ENCODE measurements at regions not wholly inside any gene's neighbourhood (a gene's known extent, or its start where the extent isn't known, plus 50 kb on each side); places are given as distances from the start of the nearest gene placed in this dataset.

GRCh38 chr9:10957878-10958277 lies 345.1 kb upstream of the PTPRD start:
- H3K36me3 ChIP-seq (ENCODE audit: control insufficient read depth in 2 of 2, extremely low read depth in 1 of 2, insufficient read depth in 2 of 2, low read length in 2 of 2): no peaks in the 10 kb centered on the region
- H2AFZ ChIP-seq (ENCODE audit: low read depth, low read length): no peak overlapping the region
- FAIRE-seq (no peak), DNase-seq (ENCODE audit: low read depth, low spot score) (no peak)
- H3K27me3 ChIP-seq (ENCODE audit: control insufficient read depth in 2 of 2, insufficient read depth in 2 of 2, low read length in 2 of 2): no peaks in the 10 kb centered on the region
- no peak overlapping the region for H3K4me2 ChIP-seq (ENCODE audit: insufficient read depth, low read length)
- H3K9me1 ChIP-seq (replicated peaks; ENCODE audit: control insufficient read depth, extremely low read depth, insufficient read depth, low read length): no peaks in the 10 kb centered on the region
- ChIA-PET POLR2A (no interaction called here), CTCF (no interaction called here)
- no peaks in the 10 kb centered on the region for H3K9me3 ChIP-seq (replicated peaks; ENCODE audit: control insufficient read depth, insufficient read depth, low read length)
- no peak overlapping the region for H3K4me3 ChIP-seq (replicated peaks in 1 of 3; ENCODE audit: insufficient read depth in 1 of 3, low read depth in 1 of 3, low read length in 3 of 3)
- no peaks in the 10 kb centered on the region for H4K20me1 ChIP-seq (replicated peaks; ENCODE audit: control insufficient read depth, extremely low read depth, insufficient read depth, low read length)
- no peak overlapping the region for H3K9ac ChIP-seq (replicated peaks; ENCODE audit: extremely low read depth, insufficient read depth, low read length)
- dilution Hi-C loops (cut with MboI; ENCODE audit: extremely low pct_ligation_motif_present, low sequenced_read_pairs) (no loop called here), intact Hi-C loops (cut with micrococcal nuclease) (no loop called here)
- no TSS peak for BruUV-seq (replicated peaks)
- H3K79me2 ChIP-seq (ENCODE audit: control insufficient read depth, insufficient read depth, low read length): no peaks in the 10 kb centered on the region
- no peaks in the 10 kb centered on the region for H3K4me1 ChIP-seq (ENCODE audit: control insufficient read depth, extremely low read depth, insufficient read depth, low read length)
- no peak overlapping the region for H3K27ac ChIP-seq (ENCODE audit: insufficient read depth, low read depth, low read length)
- TF ChIP-seq FOS (IDR thresholded peaks at IDR 0.05; ENCODE audit: borderline replicate concordance, insufficient read depth, low read length): no peak
- TF ChIP-seq POLR2AphosphoS5 (IDR thresholded peaks at IDR 0.05; ENCODE audit: insufficient read depth, low read depth, low read length): no peak
- TF ChIP-seq, protein P1, sequence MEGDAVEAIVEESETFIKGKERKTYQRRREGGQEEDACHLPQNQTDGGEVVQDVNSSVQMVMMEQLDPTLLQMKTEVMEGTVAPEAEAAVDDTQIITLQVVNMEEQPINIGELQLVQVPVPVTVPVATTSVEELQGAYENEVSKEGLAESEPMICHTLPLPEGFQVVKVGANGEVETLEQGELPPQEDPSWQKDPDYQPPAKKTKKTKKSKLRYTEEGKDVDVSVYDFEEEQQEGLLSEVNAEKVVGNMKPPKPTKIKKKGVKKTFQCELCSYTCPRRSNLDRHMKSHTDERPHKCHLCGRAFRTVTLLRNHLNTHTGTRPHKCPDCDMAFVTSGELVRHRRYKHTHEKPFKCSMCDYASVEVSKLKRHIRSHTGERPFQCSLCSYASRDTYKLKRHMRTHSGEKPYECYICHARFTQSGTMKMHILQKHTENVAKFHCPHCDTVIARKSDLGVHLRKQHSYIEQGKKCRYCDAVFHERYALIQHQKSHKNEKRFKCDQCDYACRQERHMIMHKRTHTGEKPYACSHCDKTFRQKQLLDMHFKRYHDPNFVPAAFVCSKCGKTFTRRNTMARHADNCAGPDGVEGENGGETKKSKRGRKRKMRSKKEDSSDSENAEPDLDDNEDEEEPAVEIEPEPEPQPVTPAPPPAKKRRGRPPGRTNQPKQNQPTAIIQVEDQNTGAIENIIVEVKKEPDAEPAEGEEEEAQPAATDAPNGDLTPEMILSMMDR (IDR thresholded peaks at IDR 0.05; ENCODE audit: extremely low read depth in 1 of 2, insufficient read depth in 1 of 2, low read depth in 1 of 2, low read length in 2 of 2): no peak
- TF ChIP-seq POLR2A (IDR thresholded peaks at IDR 0.05; ENCODE audit: low read depth, low read length): no peak
- no peak for TF ChIP-seq GATA2 (IDR thresholded peaks at IDR 0.05; ENCODE audit: insufficient read depth, insufficient read length, low read depth, low read length)
- TF ChIP-seq JUN (IDR thresholded peaks at IDR 0.05; ENCODE audit: borderline replicate concordance, insufficient read depth, insufficient read length, low read depth): no peak
- TF ChIP-seq, protein P2, sequence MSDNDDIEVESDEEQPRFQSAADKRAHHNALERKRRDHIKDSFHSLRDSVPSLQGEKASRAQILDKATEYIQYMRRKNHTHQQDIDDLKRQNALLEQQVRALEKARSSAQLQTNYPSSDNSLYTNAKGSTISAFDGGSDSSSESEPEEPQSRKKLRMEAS (IDR thresholded peaks at IDR 0.05; ENCODE audit: insufficient read depth, insufficient read length): no peak
- no peak for TF ChIP-seq MYC (IDR thresholded peaks at IDR 0.05; ENCODE audit: low read depth, low read length)
- TF ChIP-seq EZH2 (IDR thresholded peaks at IDR 0.05; ENCODE audit: borderline replicate concordance, low read depth, low read length, severe bottlenecking): no peak
